Fibroblast of lung (primary cell): ENCODE measurements at regions not wholly inside any gene's neighbourhood (a gene's known extent, or its start where the extent isn't known, plus 50 kb on each side); places are given as distances from the start of the nearest gene placed in this dataset.

Source experiments
- DNase-seq, 2 donors: peaks; one replicate each; pipeline versions ENCODE4 v3.0.0 to v3.0.0-alpha.2; 2010; ENCODE audit warnings: low read depth in 2 of 2
- H2AFZ ChIP-seq: 2 replicates; pipeline ENCODE4 v1.5.1; 2012; ENCODE audit warnings: low read length, control low read depth, inconsistent platforms
- H3K27ac ChIP-seq: 2 replicates; pipeline ENCODE4 v1.5.1; 2011; ENCODE audit warnings: low read length, control low read depth; ENCODE audit not compliant: insufficient read depth
- H3K27me3 ChIP-seq: 2 replicates; pipeline ENCODE4 v1.5.1; 2011; ENCODE audit warnings: mild to moderate bottlenecking, low read length; ENCODE audit not compliant: control insufficient read depth, insufficient read depth
- H3K36me3 ChIP-seq: 2 replicates; pipeline ENCODE4 v1.5.1; 2011; ENCODE audit warnings: low read length; ENCODE audit not compliant: control insufficient read depth, insufficient read depth
- H3K4me1 ChIP-seq: 2 replicates; pipeline ENCODE4 v1.5.1; 2011; ENCODE audit warnings: low read length; ENCODE audit not compliant: control insufficient read depth, insufficient read depth; ENCODE audit errors: extremely low read depth
- H3K4me2 ChIP-seq: 2 replicates; pipeline ENCODE4 v1.5.1; 2011; ENCODE audit warnings: low read length, control low read depth; ENCODE audit not compliant: insufficient read depth; ENCODE audit errors: extremely low read depth
- H3K4me3 ChIP-seq, 4 experiments: fragments of 200-600 bp in 1 of 4; sonication (generic) in 1 of 4; replicated peaks in 1 of 4; 2 replicates each; pipeline ENCODE4 v1.5.1; 2011 to 2016; ENCODE audit warnings: low read length in 4 of 4, low read depth in 3 of 4, mild to moderate bottlenecking in 3 of 4, control low read depth in 2 of 4, inconsistent platforms in 1 of 4, mixed read lengths in 1 of 4; ENCODE audit not compliant: insufficient read depth in 1 of 4; ENCODE audit errors: control extremely low read depth in 1 of 4
- H3K79me2 ChIP-seq: 2 replicates; pipeline ENCODE4 v1.5.1; 2012; ENCODE audit warnings: mild to moderate bottlenecking, low read length, inconsistent platforms; ENCODE audit not compliant: control insufficient read depth, insufficient read depth
- H3K9ac ChIP-seq: 2 replicates; pipeline ENCODE4 v1.5.1; 2011; ENCODE audit warnings: mild to moderate bottlenecking, low read length, control low read depth; ENCODE audit not compliant: insufficient read depth
- H3K9me3 ChIP-seq: 2 replicates; pipeline ENCODE4 v1.5.1; 2012; ENCODE audit warnings: low read depth, low read length; ENCODE audit not compliant: control insufficient read depth, insufficient read depth
- H4K20me1 ChIP-seq: 2 replicates; pipeline ENCODE4 v1.5.1; 2011; ENCODE audit warnings: low read length; ENCODE audit not compliant: control insufficient read depth, insufficient read depth; ENCODE audit errors: extremely low read depth
- EZH2 ChIP-seq: IDR thresholded peaks from 2 replicates; pipeline ENCODE4 v1.5.1; 2012; ENCODE audit warnings: low read length, control low read depth, mild to moderate bottlenecking; ENCODE audit errors: missing control alignments
- TF ChIP-seq, protein P1 (sequence below), 2 donors: IDR thresholded peaks in 1 of 2; conservative IDR thresholded peaks in 1 of 2; 1 replicate in 1 of 2; 2 replicates in 1 of 2; pipeline ENCODE4 v1.5.1; 2011 to 2012; ENCODE audit warnings: low read length in 2 of 2, control low read depth in 1 of 2, inconsistent platforms in 1 of 2, low read depth in 1 of 2, mild to moderate bottlenecking in 1 of 2

DNA sequence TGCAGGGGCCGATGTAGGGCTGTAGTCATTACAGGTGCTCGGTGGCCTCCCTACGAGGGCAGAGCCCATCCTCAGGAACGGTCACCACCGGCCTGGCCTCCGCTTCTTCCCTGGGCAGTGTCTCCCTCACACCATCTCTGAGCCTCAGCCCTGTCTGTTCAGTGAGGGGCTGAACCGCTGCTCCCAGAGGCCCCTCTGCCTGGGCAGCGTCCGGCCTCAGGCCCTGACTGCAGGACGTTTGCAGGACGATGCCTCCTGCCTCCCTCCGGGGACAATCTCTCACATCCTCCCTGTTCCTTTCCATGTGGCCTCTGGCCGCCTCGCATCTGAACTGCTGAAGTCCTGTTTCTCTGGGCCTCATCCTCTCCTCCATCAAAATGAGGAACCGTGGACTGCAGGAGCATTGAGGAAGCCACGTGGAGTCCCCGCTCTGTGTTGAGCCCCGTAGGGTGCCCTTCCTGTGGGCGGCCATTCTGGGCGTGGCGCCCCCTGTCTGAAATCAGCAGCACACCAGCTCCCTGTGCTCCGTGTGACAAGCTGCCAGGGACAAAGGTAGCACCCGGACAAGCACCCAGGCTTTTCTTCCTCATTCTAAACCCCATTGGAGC lies 933.5 kb downstream of the BRD1 start:
- Histone ChIP-seq H4K20me1 (no peaks in the 10 kb centered on the region), H3K27ac (no peak overlapping the region), H3K36me3 (no peaks in the 10 kb centered on the region), H3K79me2 (no peaks in the 10 kb centered on the region), H3K9ac (no peak overlapping the region), H3K4me2 (no peak overlapping the region), H3K9me3 (no peaks in the 10 kb centered on the region), H2AFZ (no peak overlapping the region), H3K27me3 (no peaks in the 10 kb centered on the region), H3K4me1 (no peaks in the 10 kb centered on the region), H3K4me3 (no peak overlapping the region)
- no peak for TF ChIP-seq EZH2
- TF ChIP-seq, protein P1, sequence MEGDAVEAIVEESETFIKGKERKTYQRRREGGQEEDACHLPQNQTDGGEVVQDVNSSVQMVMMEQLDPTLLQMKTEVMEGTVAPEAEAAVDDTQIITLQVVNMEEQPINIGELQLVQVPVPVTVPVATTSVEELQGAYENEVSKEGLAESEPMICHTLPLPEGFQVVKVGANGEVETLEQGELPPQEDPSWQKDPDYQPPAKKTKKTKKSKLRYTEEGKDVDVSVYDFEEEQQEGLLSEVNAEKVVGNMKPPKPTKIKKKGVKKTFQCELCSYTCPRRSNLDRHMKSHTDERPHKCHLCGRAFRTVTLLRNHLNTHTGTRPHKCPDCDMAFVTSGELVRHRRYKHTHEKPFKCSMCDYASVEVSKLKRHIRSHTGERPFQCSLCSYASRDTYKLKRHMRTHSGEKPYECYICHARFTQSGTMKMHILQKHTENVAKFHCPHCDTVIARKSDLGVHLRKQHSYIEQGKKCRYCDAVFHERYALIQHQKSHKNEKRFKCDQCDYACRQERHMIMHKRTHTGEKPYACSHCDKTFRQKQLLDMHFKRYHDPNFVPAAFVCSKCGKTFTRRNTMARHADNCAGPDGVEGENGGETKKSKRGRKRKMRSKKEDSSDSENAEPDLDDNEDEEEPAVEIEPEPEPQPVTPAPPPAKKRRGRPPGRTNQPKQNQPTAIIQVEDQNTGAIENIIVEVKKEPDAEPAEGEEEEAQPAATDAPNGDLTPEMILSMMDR (conservative IDR thresholded peaks at IDR 0.05 in 1 of 2, IDR thresholded peaks at IDR 0.05 in 1 of 2; ENCODE audit: low read depth in 1 of 2, low read length in 2 of 2) = no peak
- DNase-seq = no peak

DNA sequence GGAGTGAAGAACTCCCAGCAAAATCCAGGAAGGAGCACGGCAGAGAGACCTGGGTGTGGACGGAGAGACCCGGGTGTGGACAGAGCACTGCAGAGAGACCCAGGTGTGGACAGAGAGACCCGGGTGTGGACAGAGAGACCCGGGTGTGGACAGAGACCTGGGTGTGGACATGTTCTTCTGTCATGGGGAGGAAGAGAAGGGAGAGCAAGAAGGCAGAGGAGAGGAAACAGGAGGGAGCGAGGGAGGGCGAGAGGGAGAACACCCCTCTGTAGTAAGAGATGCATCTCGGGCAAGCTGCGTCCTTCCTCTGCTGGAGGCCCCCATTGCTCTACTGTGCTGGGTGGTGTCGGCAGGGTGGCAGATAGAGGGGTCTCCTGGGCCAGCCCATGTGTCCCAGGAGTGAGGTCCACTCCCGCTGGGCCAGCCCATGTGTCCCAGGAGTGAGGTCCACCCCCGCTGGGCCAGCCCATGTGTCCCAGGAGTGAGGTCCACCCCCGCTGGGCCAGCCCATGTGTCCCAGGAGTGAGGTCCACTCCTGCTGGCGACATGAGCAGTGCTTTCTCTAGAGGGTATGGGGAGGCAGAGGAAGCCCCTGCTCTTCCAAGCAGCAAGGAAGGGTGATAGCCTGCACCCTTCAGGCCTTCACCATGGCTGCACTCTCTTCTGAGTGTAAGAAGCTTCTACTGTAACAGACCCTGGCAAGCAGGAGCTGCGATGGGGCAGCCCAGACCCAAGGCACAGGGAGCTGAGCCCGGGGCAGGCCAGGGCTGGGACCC lies 934.2 kb downstream of the BRD1 start:
- H3K27me3 ChIP-seq = no peaks in the 10 kb centered on the region
- TF ChIP-seq, protein P1 (conservative IDR thresholded peaks at IDR 0.05 in 1 of 2, IDR thresholded peaks at IDR 0.05 in 1 of 2; ENCODE audit: low read depth in 1 of 2, low read length in 2 of 2) = no peak
- TF ChIP-seq EZH2 = no peak
- no peaks in the 10 kb centered on the region for H3K9me3 ChIP-seq
- DNase-seq = no peak
- H3K79me2 ChIP-seq = no peaks in the 10 kb centered on the region
- H3K4me1 ChIP-seq = no peaks in the 10 kb centered on the region
- H3K4me2 ChIP-seq = no peak overlapping the region
- no peak overlapping the region for H3K9ac ChIP-seq
- no peak overlapping the region for H3K27ac ChIP-seq
- no peaks in the 10 kb centered on the region for H4K20me1 ChIP-seq
- no peak overlapping the region for H2AFZ ChIP-seq
- no peaks in the 10 kb centered on the region for H3K36me3 ChIP-seq
- no peak overlapping the region for H3K4me3 ChIP-seq

DNA sequence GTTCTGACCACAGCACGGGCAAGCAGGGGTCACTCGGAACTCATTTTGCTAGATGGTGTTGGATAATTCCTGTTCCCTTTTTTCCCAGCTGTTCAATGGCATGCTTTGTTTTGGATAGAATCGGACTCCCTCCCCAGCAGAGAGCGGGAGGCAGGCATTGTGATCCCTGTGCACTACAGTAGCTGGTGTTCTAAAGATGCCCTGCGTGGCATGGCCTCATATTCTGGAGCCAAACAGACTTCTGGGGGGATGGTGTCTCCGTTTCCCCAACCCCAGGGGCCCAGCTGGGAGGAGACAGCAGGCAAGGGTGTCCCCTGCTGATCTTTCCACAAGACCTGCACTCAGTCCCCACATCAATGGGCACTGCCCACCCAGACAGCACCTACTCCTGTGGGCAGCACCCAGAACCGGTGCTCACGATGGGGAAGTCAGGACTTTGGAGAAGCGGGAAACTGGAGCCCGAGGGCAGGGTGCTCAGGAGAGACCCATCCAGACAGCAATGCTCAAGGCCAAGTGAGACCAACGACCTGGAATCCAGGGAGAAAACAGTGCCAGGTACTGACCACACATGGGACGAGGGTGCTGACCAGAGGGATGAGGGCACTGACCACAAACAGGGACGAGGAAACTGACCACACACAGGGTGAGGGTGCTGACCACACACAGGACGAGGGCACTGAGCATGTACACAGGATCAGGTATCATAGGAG lies 934.9 kb downstream of the BRD1 start:
- Histone ChIP-seq H4K20me1 (no peaks in the 10 kb centered on the region), H3K4me2 (no peak overlapping the region), H2AFZ (no peak overlapping the region), H3K4me3 (no peak overlapping the region), H3K36me3 (no peaks in the 10 kb centered on the region), H3K27me3 (no peaks in the 10 kb centered on the region), H3K4me1 (no peaks in the 10 kb centered on the region), H3K79me2 (no peaks in the 10 kb centered on the region), H3K9me3 (no peaks in the 10 kb centered on the region), H3K27ac (no peak overlapping the region), H3K9ac (no peak overlapping the region)
- TF ChIP-seq EZH2 = no peak
- TF ChIP-seq, protein P1 (conservative IDR thresholded peaks at IDR 0.05 in 1 of 2, IDR thresholded peaks at IDR 0.05 in 1 of 2; ENCODE audit: low read depth in 1 of 2, low read length in 2 of 2) = no peak
- no peak for DNase-seq
